GM12878 (cell line): ENCODE measurements at regions not wholly inside any gene's neighbourhood (a gene's known extent, or its start where the extent isn't known, plus 50 kb on each side); places are given as distances from the start of the nearest gene placed in this dataset.

Source experiments
- ATAC-seq: fragments of 200-7000 bp; cut with Tn5 transposase; 3 replicates; pipeline ENCODE4 v1.9.1; 2020; ENCODE audit warnings: mild to moderate bottlenecking, moderate library complexity
- BruUV-seq: library from RNA; stranded (reverse); fragments of 400-500 nt; replicated peaks from 2 replicates; lab custom pipeline; 2021; lab: Mats Ljungman, UMichigan
- CTCF ChIA-PET: fragments of 300-600 bp; sonication (Branson Sonifier 250); formaldehyde crosslinking; extraction: SDS; loops from one replicate; lab custom pipeline; 2021; ENCODE audit warnings: inconsistent platforms; lab: Yijun Ruan, JAX
- POLR2A ChIA-PET: fragments of 350-600 bp; formaldehyde crosslinking; extraction: SDS; loops from one replicate; lab custom pipeline; 2021; ENCODE audit warnings: inconsistent platforms; lab: Charles Lee
- RAD21 ChIA-PET: fragments of 300-600 bp; sonication (Branson Sonifier 250); formaldehyde crosslinking; loops from one replicate; lab custom pipeline; 2023; ENCODE audit warnings: antibody characterized with exemption; ENCODE audit not compliant: unreplicated experiment; lab: Charles Lee
- SMC1A ChIA-PET: fragments of 300-600 bp; sonication (Branson Sonifier 250); formaldehyde crosslinking; loops from one replicate; lab custom pipeline; 2023; ENCODE audit not compliant: unreplicated experiment, uncharacterized antibody; lab: Charles Lee
- DNase-seq: peaks from one replicate; pipeline ENCODE4 v3.0.0-alpha.2; 2011; ENCODE audit warnings: low read depth, low spot score
- FAIRE-seq: peaks from 3 replicates; lab custom pipeline; 2011; peaks lifted over from hg19 to GRCh38; lab: Jason Lieb, UNC
- H2AFZ ChIP-seq: 2 replicates; pipeline ENCODE4 v1.6.0; 2011; ENCODE audit warnings: low read depth, low read length, control low read depth; ENCODE audit not compliant: control insufficient read depth
- H3K27ac ChIP-seq: 2 replicates; pipeline ENCODE4 v1.5.1; 2011; ENCODE audit warnings: control low read depth; ENCODE audit not compliant: control insufficient read depth, insufficient read depth
- H3K27me3 ChIP-seq, 2 experiments: replicated peaks in 1 of 2; 2 replicates each; pipeline versions ENCODE4 v1.6.0 to v1.6.1; 2011; ENCODE audit warnings: low read length in 1 of 2; ENCODE audit not compliant: control insufficient read depth in 2 of 2, insufficient read depth in 2 of 2
- H3K36me3 ChIP-seq, 2 experiments: 2 replicates each; pipeline ENCODE4 v1.5.1; 2011; ENCODE audit warnings: low read length in 1 of 2; ENCODE audit not compliant: control insufficient read depth in 2 of 2, insufficient read depth in 2 of 2
- H3K4me1 ChIP-seq: 2 replicates; pipeline ENCODE4 v1.6.1; 2011; ENCODE audit warnings: mild to moderate bottlenecking, low read length, moderate library complexity, mixed read lengths; ENCODE audit not compliant: control insufficient read depth, insufficient read depth
- H3K4me2 ChIP-seq: 2 replicates; pipeline ENCODE4 v1.6.0; 2011; ENCODE audit warnings: control low read depth; ENCODE audit not compliant: control insufficient read depth, insufficient read depth
- H3K4me3 ChIP-seq: fragments of 200-600 bp; sonication (generic); 2 replicates; pipeline ENCODE4 v1.5.1; 2016
- H3K79me2 ChIP-seq: 2 replicates; pipeline ENCODE4 v1.6.0; 2011; ENCODE audit warnings: low read length; ENCODE audit not compliant: control insufficient read depth, insufficient read depth
- H3K9ac ChIP-seq: 2 replicates; pipeline ENCODE4 v1.8.0; 2011; ENCODE audit warnings: low read length, control low read depth, mixed read lengths; ENCODE audit not compliant: control insufficient read depth, insufficient read depth
- H3K9me3 ChIP-seq: replicated peaks from 3 replicates; pipeline ENCODE4 v1.5.1; 2011; ENCODE audit warnings: mild to moderate bottlenecking, low read length; ENCODE audit not compliant: control insufficient read depth, insufficient read depth
- H4K20me1 ChIP-seq: 2 replicates; pipeline ENCODE4 v1.6.0; 2011; ENCODE audit not compliant: control insufficient read depth, insufficient read depth
- EZH2 ChIP-seq: IDR thresholded peaks from 2 replicates; pipeline ENCODE4 v1.6.1; 2012; ENCODE audit warnings: low read depth, mild to moderate bottlenecking, control low read depth, inconsistent platforms, low read length, borderline replicate concordance; ENCODE audit not compliant: control insufficient read depth
- HCFC1 ChIP-seq: fragments of 150-350 bp; IDR thresholded peaks from 2 replicates; pipeline ENCODE4 v1.6.1; 2014; ENCODE audit warnings: low read length
- IKZF1 ChIP-seq: fragments of 450-650 bp; conservative IDR thresholded peaks from 2 replicates; pipeline ENCODE4 v1.6.1; 2017; ENCODE audit warnings: antibody characterized with exemption, mild to moderate bottlenecking
- JUND ChIP-seq: IDR thresholded peaks from 2 replicates; pipeline ENCODE4 v1.6.1; 2012; ENCODE audit warnings: low read depth, mild to moderate bottlenecking, low read length, improper control_type of control experiment, moderate library complexity
- MLLT1 ChIP-seq: fragments of 450-650 bp; IDR thresholded peaks from 2 replicates; pipeline ENCODE4 v1.6.1; 2016; ENCODE audit warnings: mild to moderate bottlenecking
- NRF1 ChIP-seq: conservative IDR thresholded peaks from 2 replicates; pipeline ENCODE4 v1.6.1; 2011; ENCODE audit warnings: mild to moderate bottlenecking, low read depth, low read length, improper control_type of control experiment
- SMC3 ChIP-seq: IDR thresholded peaks from 2 replicates; pipeline ENCODE4 v1.6.1; 2011; ENCODE audit warnings: low read length, improper control_type of control experiment, borderline replicate concordance
- YBX1 ChIP-seq: fragments of 450-650 bp; IDR thresholded peaks from 2 replicates; pipeline ENCODE4 v1.6.1; 2016; ENCODE audit warnings: antibody characterized with exemption
- WGBS: methylation state at CpG from one replicate; pipeline ENCODE4 v1.1.6; 2016; ENCODE audit warnings: low lambda C conversion rate; ENCODE audit not compliant: insufficient replicate concordance, insufficient coverage; ENCODE audit errors: missing lambda C conversion rate; 5-methylcytosine and 5-hydroxymethylcytosine counted together
- in situ Hi-C: fragments of 300-500 bp; cut with MboI; formaldehyde crosslinking; loops from 9 replicates; pipeline ENCODE4 v1.14.3; 2018; ENCODE audit warnings: mixed read lengths
- intact Hi-C: fragments of 100-400 bp; cut with micrococcal nuclease; formaldehyde crosslinking; loops from one replicate; pipeline ENCODE4 v1.14.2; 2022; ENCODE audit not compliant: unreplicated experiment
- TF ChIP-seq, protein P1 (sequence below): fragments of 450-650 bp; IDR thresholded peaks from 2 replicates; pipeline ENCODE4 v1.6.1; 2017; ENCODE audit warnings: low read depth, mild to moderate bottlenecking, moderate library complexity

DNA sequence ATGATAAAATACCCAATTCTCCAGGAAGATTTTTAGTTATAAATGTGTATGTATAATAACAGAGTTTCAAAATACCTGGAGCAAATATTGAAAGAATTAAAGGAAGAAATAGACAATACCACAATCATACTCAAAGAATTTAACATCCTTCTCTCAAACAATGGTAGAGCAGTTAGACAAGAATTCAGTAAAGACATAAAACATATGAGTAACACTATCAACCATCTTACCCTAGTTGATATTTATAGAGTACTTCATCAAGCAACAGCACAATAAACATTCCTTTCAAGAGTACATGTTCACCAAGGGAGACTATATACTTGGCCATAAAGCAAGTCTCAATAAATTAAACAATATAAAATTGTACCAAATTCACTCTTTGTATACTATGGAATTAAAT lies 108.4 kb downstream of the DLEU7 start:
- H3K4me3 ChIP-seq: no peak overlapping the region
- ATAC-seq (no peak), DNase-seq (no peak), FAIRE-seq (no peak)
- in situ Hi-C loops (no loop called here), intact Hi-C loops (no loop called here)
- H3K9ac ChIP-seq: no peak overlapping the region
- H3K36me3 ChIP-seq: no peaks in the 10 kb centered on the region
- H3K4me1 ChIP-seq: no peaks in the 10 kb centered on the region
- H4K20me1 ChIP-seq: no peaks in the 10 kb centered on the region
- no peaks in the 10 kb centered on the region; a peak in 1 of 4 replicates for H3K27me3 ChIP-seq
- BruUV-seq: no TSS peak
- RAD21 ChIA-PET: no interaction called here
- no peak for TF ChIP-seq NRF1
- TF ChIP-seq, protein P1, sequence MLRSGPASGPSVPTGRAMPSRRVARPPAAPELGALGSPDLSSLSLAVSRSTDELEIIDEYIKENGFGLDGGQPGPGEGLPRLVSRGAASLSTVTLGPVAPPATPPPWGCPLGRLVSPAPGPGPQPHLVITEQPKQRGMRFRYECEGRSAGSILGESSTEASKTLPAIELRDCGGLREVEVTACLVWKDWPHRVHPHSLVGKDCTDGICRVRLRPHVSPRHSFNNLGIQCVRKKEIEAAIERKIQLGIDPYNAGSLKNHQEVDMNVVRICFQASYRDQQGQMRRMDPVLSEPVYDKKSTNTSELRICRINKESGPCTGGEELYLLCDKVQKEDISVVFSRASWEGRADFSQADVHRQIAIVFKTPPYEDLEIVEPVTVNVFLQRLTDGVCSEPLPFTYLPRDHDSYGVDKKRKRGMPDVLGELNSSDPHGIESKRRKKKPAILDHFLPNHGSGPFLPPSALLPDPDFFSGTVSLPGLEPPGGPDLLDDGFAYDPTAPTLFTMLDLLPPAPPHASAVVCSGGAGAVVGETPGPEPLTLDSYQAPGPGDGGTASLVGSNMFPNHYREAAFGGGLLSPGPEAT: no peak
- TF ChIP-seq IKZF1: no peak
- H3K9me3 ChIP-seq: peaks cover 3% of the 10 kb centered on the region; the same call in 2 of the 3 replicates
- POLR2A ChIA-PET: no interaction called here
- H3K4me2 ChIP-seq: no peak overlapping the region
- H2AFZ ChIP-seq: no peak overlapping the region
- no peaks in the 10 kb centered on the region for H3K79me2 ChIP-seq
- SMC1A ChIA-PET: no interaction called here
- no peak overlapping the region for H3K27ac ChIP-seq
- CTCF ChIA-PET: interaction anchor here (0.6 kb wide), 2 partner anchors 679 to 1266 kb away, joined by 3 read pairs; no protein-coding TSS in a partner anchor

- no peak overlapping the region for H3K4me3 ChIP-seq
- no peak overlapping the region for H3K4me2 ChIP-seq
- DNase-seq: no peak
- WGBS: 34% methylated on average over 3 of the region's 3 CpGs
- H3K9me3 ChIP-seq: no peaks in the 10 kb centered on the region; the same call in 2 of the 3 replicates
- intact Hi-C loops: no loop called here
- POLR2A ChIA-PET: interaction anchor here (0.6 kb wide), 1 partner anchor 15 kb away, joined by 5 read pairs; no protein-coding TSS in a partner anchor
- no peaks in the 10 kb centered on the region; a peak in 1 of 4 replicates for H3K27me3 ChIP-seq
- no peak overlapping the region for H2AFZ ChIP-seq
- RAD21 ChIA-PET: interaction anchor here (1.2 kb wide), 1 partner anchor 172 kb away, joined by 4 read pairs; no protein-coding TSS in a partner anchor
- CTCF ChIA-PET: no interaction called here
- no peak overlapping the region for H3K27ac ChIP-seq
- H3K79me2 ChIP-seq: no peaks in the 10 kb centered on the region
- no peaks in the 10 kb centered on the region for H3K36me3 ChIP-seq
- SMC1A ChIA-PET: interaction anchor here (1.2 kb wide), 2 partner anchors 30 to 147 kb away, joined by 3 read pairs; no protein-coding TSS in a partner anchor
- in situ Hi-C loops: no loop called here
- H3K9ac ChIP-seq: no peak overlapping the region
- H4K20me1 ChIP-seq: no peaks in the 10 kb centered on the region
- no peak for FAIRE-seq
- H3K4me1 ChIP-seq: no peaks in the 10 kb centered on the region
- no TSS peak for BruUV-seq
- ATAC-seq: no peak
- TF ChIP-seq MLLT1: no peak
- TF ChIP-seq JUND: no peak
- no peak for TF ChIP-seq YBX1
- no peak for TF ChIP-seq SMC3
- no peak for TF ChIP-seq HCFC1
- no peak for TF ChIP-seq EZH2
Observed at GRCh38 chr13:50740052-50740741, 103.3 kb downstream of the DLEU7 start.
